ENCODE measurements at regions not wholly inside any gene's neighbourhood (a gene's known extent, or its start where the extent isn't known, plus 50 kb on each side); places are given as distances from the start of the nearest gene placed in this dataset.

DNA sequence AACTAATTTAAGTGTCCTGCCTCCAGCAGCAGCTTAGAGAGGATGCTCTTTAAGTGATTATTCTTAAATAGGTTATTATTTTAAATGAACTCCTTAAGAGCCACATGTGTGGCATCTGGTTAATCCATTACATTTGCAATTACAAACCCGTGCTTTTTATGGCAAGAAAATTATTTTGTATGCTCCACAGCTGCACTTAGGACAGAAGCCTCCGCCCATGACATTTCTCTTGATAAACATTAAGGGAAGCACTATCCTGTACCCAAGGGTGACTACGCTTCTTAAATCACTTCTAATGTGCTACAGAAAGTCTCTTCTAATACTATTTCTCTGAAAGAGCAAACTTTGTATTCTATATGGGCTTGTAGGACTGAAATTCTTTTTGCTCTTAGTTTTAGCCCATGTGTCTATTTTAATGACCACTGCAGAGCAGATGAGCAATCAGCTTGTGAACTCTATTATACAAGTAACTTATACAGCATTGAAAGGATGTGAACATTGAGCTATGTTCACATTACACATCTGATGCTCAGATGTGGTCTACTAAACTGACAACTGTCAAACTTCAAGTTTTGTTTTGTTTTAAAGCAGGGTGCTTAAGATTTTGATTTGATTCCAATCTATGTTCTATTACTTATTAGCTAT lies 223.4 kb downstream of the COX7C start:
- intact Hi-C loops (cut with micrococcal nuclease), result no loop called here
- CTCF ChIA-PET, result no interaction called here

More for the DNA sequence above, 223.4 kb downstream of the COX7C start:
- H3K4me3 ChIP-seq (ENCODE audit: insufficient read depth, low read depth, low read length), result no peak overlapping the region
- no peak overlapping the region for H2BK15ac ChIP-seq (ENCODE audit: low read depth, low read length)
- no peaks in the 10 kb centered on the region for H3K9me1 ChIP-seq (ENCODE audit: insufficient read depth, low read length)
- no TSS peak for BruUV-seq (replicated peaks)
- WGBS, 2 experiments (ENCODE audit: extremely low coverage in 2 of 2, insufficient read length in 1 of 2), result no CpG with 5 or more reads among the region's 3 CpGs
- ATAC-seq (ENCODE audit: low read depth) (no peak), DNase-seq (no peak)
- H2AK5ac ChIP-seq (ENCODE audit: low read depth, low read length), result no peak overlapping the region
- no peak overlapping the region for H3K27ac ChIP-seq (ENCODE audit: insufficient read depth, low read length)
- TF ChIP-seq, protein P1, sequence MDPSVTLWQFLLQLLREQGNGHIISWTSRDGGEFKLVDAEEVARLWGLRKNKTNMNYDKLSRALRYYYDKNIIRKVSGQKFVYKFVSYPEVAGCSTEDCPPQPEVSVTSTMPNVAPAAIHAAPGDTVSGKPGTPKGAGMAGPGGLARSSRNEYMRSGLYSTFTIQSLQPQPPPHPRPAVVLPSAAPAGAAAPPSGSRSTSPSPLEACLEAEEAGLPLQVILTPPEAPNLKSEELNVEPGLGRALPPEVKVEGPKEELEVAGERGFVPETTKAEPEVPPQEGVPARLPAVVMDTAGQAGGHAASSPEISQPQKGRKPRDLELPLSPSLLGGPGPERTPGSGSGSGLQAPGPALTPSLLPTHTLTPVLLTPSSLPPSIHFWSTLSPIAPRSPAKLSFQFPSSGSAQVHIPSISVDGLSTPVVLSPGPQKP (IDR thresholded peaks at IDR 0.05; ENCODE audit: borderline replicate concordance, low read depth, low read length), result no peak
- no peak for TF ChIP-seq RFX5 (IDR thresholded peaks at IDR 0.05; ENCODE audit: low read depth, low read length)
- no peak for TF ChIP-seq CHD1 (IDR thresholded peaks at IDR 0.05; ENCODE audit: low read depth, low read length)
- no peak for TF ChIP-seq BHLHE40 (IDR thresholded peaks at IDR 0.05; ENCODE audit: low read depth, low read length)
- TF ChIP-seq CEBPB (IDR thresholded peaks at IDR 0.05; ENCODE audit: low read depth, low read length), result no peak
- no peak for TF ChIP-seq NFE2L2 (IDR thresholded peaks at IDR 0.05; ENCODE audit: low read depth, low read length)
- no peak for TF ChIP-seq MAZ (IDR thresholded peaks at IDR 0.05; ENCODE audit: borderline replicate concordance, low read depth, low read length)
- no peak for TF ChIP-seq SMC3 (IDR thresholded peaks at IDR 0.05; ENCODE audit: low read depth, low read length)
- TF ChIP-seq, protein P2, sequence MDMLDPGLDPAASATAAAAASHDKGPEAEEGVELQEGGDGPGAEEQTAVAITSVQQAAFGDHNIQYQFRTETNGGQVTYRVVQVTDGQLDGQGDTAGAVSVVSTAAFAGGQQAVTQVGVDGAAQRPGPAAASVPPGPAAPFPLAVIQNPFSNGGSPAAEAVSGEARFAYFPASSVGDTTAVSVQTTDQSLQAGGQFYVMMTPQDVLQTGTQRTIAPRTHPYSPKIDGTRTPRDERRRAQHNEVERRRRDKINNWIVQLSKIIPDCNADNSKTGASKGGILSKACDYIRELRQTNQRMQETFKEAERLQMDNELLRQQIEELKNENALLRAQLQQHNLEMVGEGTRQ (IDR thresholded peaks at IDR 0.05; ENCODE audit: low read depth, low read length), result no peak
- TF ChIP-seq MXI1 (IDR thresholded peaks at IDR 0.05; ENCODE audit: borderline replicate concordance, low read depth, low read length), result no peak
- no peak for TF ChIP-seq FOS (IDR thresholded peaks at IDR 0.05; ENCODE audit: low read depth, low read length)
- no peak overlapping the region for H2BK120ac ChIP-seq (ENCODE audit: low read depth, low read length)
- H3K79me1 ChIP-seq (ENCODE audit: low read depth in 1 of 2, low read length in 2 of 2), result no peaks in the 10 kb centered on the region
- no peak overlapping the region for H2AK9ac ChIP-seq (replicated peaks; ENCODE audit: low read depth, low read length, poor library complexity)
- H3K4me2 ChIP-seq (ENCODE audit: low read depth, low read length), result no peak overlapping the region
- H3K4ac ChIP-seq (ENCODE audit: low read depth, low read length), result no peak overlapping the region
- no peak overlapping the region for H3K14ac ChIP-seq (replicated peaks; ENCODE audit: low read depth, low read length)
- POLR2A ChIA-PET (ENCODE audit: unreplicated experiment), result no interaction called here
- no peaks in the 10 kb centered on the region for H3K4me1 ChIP-seq (ENCODE audit: control insufficient read depth, insufficient read depth, low read length)
- in situ Hi-C loops (cut with MboI; ENCODE audit: low sequenced_read_pairs) (no loop called here), dilution Hi-C loops (cut with HindIII; ENCODE audit: low sequenced_read_pairs, unreplicated experiment) (no loop called here)
- H3K9ac ChIP-seq (ENCODE audit: low read depth, low read length), result no peak overlapping the region
- H4K20me1 ChIP-seq (ENCODE audit: insufficient read depth, low read length), result no peaks in the 10 kb centered on the region
- no peak overlapping the region for H3K56ac ChIP-seq (ENCODE audit: extremely low read depth, insufficient read depth, low read length)
- no peaks in the 10 kb centered on the region for H3K9me3 ChIP-seq (ENCODE audit: control insufficient read depth, insufficient read depth, low read length)
- H2BK5ac ChIP-seq (ENCODE audit: low read depth, low read length, poor library complexity, severe bottlenecking), result no peak overlapping the region
- H3K36me3 ChIP-seq (ENCODE audit: control insufficient read depth, insufficient read depth, low read length), result no peaks in the 10 kb centered on the region
- H4K8ac ChIP-seq (ENCODE audit: low read depth in 2 of 2, low read length in 2 of 2), result no peak overlapping the region
- H3K18ac ChIP-seq (ENCODE audit: low read depth, low read length), result no peak overlapping the region
- no peak overlapping the region for H4K91ac ChIP-seq (ENCODE audit: insufficient read depth, low read depth, low read length)
- no peaks in the 10 kb centered on the region for H3K27me3 ChIP-seq (ENCODE audit: control insufficient read depth, insufficient read depth, low read length)
- H4K5ac ChIP-seq (ENCODE audit: low read depth, low read length), result no peak overlapping the region
- no peak overlapping the region for H2BK20ac ChIP-seq (ENCODE audit: low read depth, low read length)
- no peak overlapping the region for H2AFZ ChIP-seq (replicated peaks; ENCODE audit: low read length, poor library complexity)
- no peak overlapping the region for H3K23ac ChIP-seq (ENCODE audit: low read depth, low read length)
